ENCODE measurements at regions not wholly inside any gene's neighbourhood (a gene's known extent, or its start where the extent isn't known, plus 50 kb on each side); places are given as distances from the start of the nearest gene placed in this dataset.

- no peaks in the 10 kb centered on the region for H3F3A ChIP-seq (ENCODE audit: low read depth)
- no peak overlapping the region for H3K4me3 ChIP-seq (ENCODE audit: low read length, poor library complexity, severe bottlenecking)
- H3K9me2 ChIP-seq (replicated peaks; ENCODE audit: low read depth, low read length) = no peaks in the 10 kb centered on the region
Observed at GRCh38 chr4:35653451-35653850, 590.9 kb downstream of the ARAP2 start.

GRCh38 chr4:35673137-35673536 lies 571.2 kb downstream of the ARAP2 start:
- Histone ChIP-seq H3K4me3 (ENCODE audit: low read length, poor library complexity, severe bottlenecking) (no peak overlapping the region), H4K20me1 (ENCODE audit: insufficient read depth, low read length, poor library complexity, severe bottlenecking) (no peaks in the 10 kb centered on the region), H3K79me2 (ENCODE audit: insufficient read depth, low read length) (no peaks in the 10 kb centered on the region), H3K27me3 (ENCODE audit: insufficient read depth, low read length, poor library complexity, severe bottlenecking) (no peaks in the 10 kb centered on the region), H3K36me3 (ENCODE audit: insufficient read depth, low read length) (no peaks in the 10 kb centered on the region), H2AFZ (ENCODE audit: low read length) (no peak overlapping the region), H3K4me2 (ENCODE audit: low read depth, low read length, poor library complexity, severe bottlenecking) (no peak overlapping the region), H3F3A (ENCODE audit: low read depth) (no peaks in the 10 kb centered on the region), H3K9ac (ENCODE audit: low read depth, low read length, poor library complexity, severe bottlenecking) (no peak overlapping the region), H3K4me1 (ENCODE audit: insufficient read depth, low read length, poor library complexity, severe bottlenecking) (no peaks in the 10 kb centered on the region), H3K9me2 (replicated peaks; ENCODE audit: low read depth, low read length) (no peaks in the 10 kb centered on the region), H3K9me3 (ENCODE audit: insufficient read depth, low read depth, low read length) (no peaks in the 10 kb centered on the region)
- TF ChIP-seq, protein P1, sequence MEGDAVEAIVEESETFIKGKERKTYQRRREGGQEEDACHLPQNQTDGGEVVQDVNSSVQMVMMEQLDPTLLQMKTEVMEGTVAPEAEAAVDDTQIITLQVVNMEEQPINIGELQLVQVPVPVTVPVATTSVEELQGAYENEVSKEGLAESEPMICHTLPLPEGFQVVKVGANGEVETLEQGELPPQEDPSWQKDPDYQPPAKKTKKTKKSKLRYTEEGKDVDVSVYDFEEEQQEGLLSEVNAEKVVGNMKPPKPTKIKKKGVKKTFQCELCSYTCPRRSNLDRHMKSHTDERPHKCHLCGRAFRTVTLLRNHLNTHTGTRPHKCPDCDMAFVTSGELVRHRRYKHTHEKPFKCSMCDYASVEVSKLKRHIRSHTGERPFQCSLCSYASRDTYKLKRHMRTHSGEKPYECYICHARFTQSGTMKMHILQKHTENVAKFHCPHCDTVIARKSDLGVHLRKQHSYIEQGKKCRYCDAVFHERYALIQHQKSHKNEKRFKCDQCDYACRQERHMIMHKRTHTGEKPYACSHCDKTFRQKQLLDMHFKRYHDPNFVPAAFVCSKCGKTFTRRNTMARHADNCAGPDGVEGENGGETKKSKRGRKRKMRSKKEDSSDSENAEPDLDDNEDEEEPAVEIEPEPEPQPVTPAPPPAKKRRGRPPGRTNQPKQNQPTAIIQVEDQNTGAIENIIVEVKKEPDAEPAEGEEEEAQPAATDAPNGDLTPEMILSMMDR (conservative IDR thresholded peaks at IDR 0.05; ENCODE audit: low read length) = no peak

More at GRCh38 chr4:35653451-35653850, 590.9 kb downstream of the ARAP2 start:
- no peaks in the 10 kb centered on the region for H3K27me3 ChIP-seq (ENCODE audit: insufficient read depth, low read length, poor library complexity, severe bottlenecking)
- H3K4me2 ChIP-seq (ENCODE audit: low read depth, low read length, poor library complexity, severe bottlenecking) = no peak overlapping the region
- TF ChIP-seq, protein P1 (conservative IDR thresholded peaks at IDR 0.05; ENCODE audit: low read length) = no peak
- no peak for TF ChIP-seq EZH2phosphoT487 (IDR thresholded peaks at IDR 0.05; ENCODE audit: borderline replicate concordance)
- H3K79me2 ChIP-seq (ENCODE audit: insufficient read depth, low read length) = no peaks in the 10 kb centered on the region
- no peak overlapping the region for H3K9ac ChIP-seq (ENCODE audit: low read depth, low read length, poor library complexity, severe bottlenecking)
- no peaks in the 10 kb centered on the region for H3K9me3 ChIP-seq (ENCODE audit: insufficient read depth, low read depth, low read length)
- H4K20me1 ChIP-seq (ENCODE audit: insufficient read depth, low read length, poor library complexity, severe bottlenecking) = no peaks in the 10 kb centered on the region
- H2AFZ ChIP-seq (ENCODE audit: low read length) = no peak overlapping the region
- H3K36me3 ChIP-seq (ENCODE audit: insufficient read depth, low read length) = no peaks in the 10 kb centered on the region
- no peaks in the 10 kb centered on the region for H3K4me1 ChIP-seq (ENCODE audit: insufficient read depth, low read length, poor library complexity, severe bottlenecking)

DNA sequence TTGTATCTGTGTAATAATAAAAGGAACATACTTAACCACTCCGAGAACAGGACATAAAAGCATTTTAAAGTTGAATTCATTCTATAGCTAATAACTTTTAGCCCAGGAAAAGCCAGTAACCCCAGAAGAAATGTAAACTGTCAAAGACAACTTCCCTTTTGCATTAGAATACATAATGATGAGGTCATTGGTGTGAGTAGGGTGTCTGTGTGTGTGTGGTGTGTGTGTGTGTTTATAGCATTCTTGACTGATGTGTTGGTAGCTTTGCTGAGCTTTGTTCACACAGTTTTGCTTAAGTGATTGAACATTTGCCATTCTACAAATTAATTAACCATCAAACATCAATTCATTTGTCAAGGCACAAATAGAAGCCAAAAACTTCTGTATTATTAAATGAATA lies 559.6 kb downstream of the ARAP2 start:
- no peaks in the 10 kb centered on the region for H3K79me2 ChIP-seq (ENCODE audit: insufficient read depth, low read length)
- no peak overlapping the region for H3K9ac ChIP-seq (ENCODE audit: low read depth, low read length, poor library complexity, severe bottlenecking)
- H4K20me1 ChIP-seq (ENCODE audit: insufficient read depth, low read length, poor library complexity, severe bottlenecking) = no peaks in the 10 kb centered on the region
- H2AFZ ChIP-seq (ENCODE audit: low read length) = no peak overlapping the region
- H3K4me2 ChIP-seq (ENCODE audit: low read depth, low read length, poor library complexity, severe bottlenecking) = no peak overlapping the region
- H3F3A ChIP-seq (ENCODE audit: low read depth) = no peaks in the 10 kb centered on the region
- H3K4me3 ChIP-seq (ENCODE audit: low read length, poor library complexity, severe bottlenecking) = no peak overlapping the region
- H3K27me3 ChIP-seq (ENCODE audit: insufficient read depth, low read length, poor library complexity, severe bottlenecking) = no peaks in the 10 kb centered on the region
- no peaks in the 10 kb centered on the region for H3K9me2 ChIP-seq (replicated peaks; ENCODE audit: low read depth, low read length)
- no peaks in the 10 kb centered on the region for H3K4me1 ChIP-seq (ENCODE audit: insufficient read depth, low read length, poor library complexity, severe bottlenecking)
- no peaks in the 10 kb centered on the region for H3K36me3 ChIP-seq (ENCODE audit: insufficient read depth, low read length)
- no peak for TF ChIP-seq EZH2phosphoT487 (IDR thresholded peaks at IDR 0.05; ENCODE audit: borderline replicate concordance)
- TF ChIP-seq, protein P1 (conservative IDR thresholded peaks at IDR 0.05; ENCODE audit: low read length) = no peak
- H3K9me3 ChIP-seq (ENCODE audit: insufficient read depth, low read depth, low read length) = no peaks in the 10 kb centered on the region

Measured in Loucy (cell line).